K562 (cell line): ENCODE measurements at regions not wholly inside any gene's neighbourhood (a gene's known extent, or its start where the extent isn't known, plus 50 kb on each side); places are given as distances from the start of the nearest gene placed in this dataset.

Experiments
- ATAC-seq: fragments of 200-7000 bp; cut with Tn5 transposase; 3 replicates; pipeline ENCODE4 v1.9.1; 2020; ENCODE audit warnings: moderate library complexity
- BruUV-seq: library from RNA; stranded (reverse); fragments of 400-500 nt; replicated peaks from 2 replicates; lab custom pipeline; 2021; lab: Mats Ljungman, UMichigan
- CTCF ChIA-PET: fragments of 300-600 bp; formaldehyde crosslinking; extraction: SDS; loops from one replicate; lab custom pipeline; 2021; ENCODE audit warnings: low intra/inter-chr PET ratio; lab: Yijun Ruan, JAX
- POLR2A ChIA-PET: fragments of 300-600, 350-650 bp; sonication (Branson Sonifier 250); formaldehyde crosslinking; extraction: SDS; loops from one replicate; lab custom pipeline; 2021; ENCODE audit warnings: antibody characterized with exemption, inconsistent platforms; lab: Yijun Ruan, JAX
- DNase-seq, 4 experiments: peaks; one replicate each; pipeline versions ENCODE4 v3.0.0 to v3.0.0-alpha.2; 2011 to 2018; ENCODE audit warnings: low spot score in 3 of 4, mixed read lengths in 3 of 4; ENCODE audit errors: extremely low read depth in 1 of 4
- FAIRE-seq: peaks from 2 replicates; lab custom pipeline; 2011; peaks lifted over from hg19 to GRCh38; lab: Jason Lieb, UNC
- H2AFZ ChIP-seq: 2 replicates; pipeline ENCODE4 v1.6.0; 2011; ENCODE audit warnings: low read depth, low read length, control low read depth, inconsistent platforms
- H3K27ac ChIP-seq: fragments of 200-600 bp; 3 replicates; pipeline ENCODE4 v1.8.0; 2011; ENCODE audit warnings: low read depth, mild to moderate bottlenecking, control low read depth, inconsistent platforms, low read length, moderate library complexity, mixed read lengths; ENCODE audit errors: extremely low read depth
- H3K27me3 ChIP-seq, 2 experiments: fragments of 300-600 bp in 1 of 2; 2 replicates in 1 of 2; 3 replicates in 1 of 2; pipeline versions ENCODE4 v1.6.0 to v1.8.0; 2011; ENCODE audit warnings: inconsistent platforms in 2 of 2, low read length in 2 of 2, mild to moderate bottlenecking in 1 of 2, mixed read lengths in 1 of 2, moderate library complexity in 1 of 2; ENCODE audit not compliant: control insufficient read depth in 2 of 2, insufficient read depth in 2 of 2
- H3K36me3 ChIP-seq: fragments of 300-600 bp; 3 replicates; pipeline ENCODE4 v1.8.0; 2011; ENCODE audit warnings: mild to moderate bottlenecking, low read length, inconsistent platforms; ENCODE audit not compliant: control insufficient read depth, insufficient read depth
- H3K4me1 ChIP-seq, 2 experiments: fragments of 200-600 bp in 1 of 2; replicated peaks in 1 of 2; 2 replicates in 1 of 2; 3 replicates in 1 of 2; pipeline versions ENCODE4 v1.5.1 to v1.8.0; 2011; ENCODE audit warnings: inconsistent platforms in 2 of 2, low read length in 2 of 2, mild to moderate bottlenecking in 1 of 2, mixed read lengths in 1 of 2, moderate library complexity in 1 of 2; ENCODE audit not compliant: control insufficient read depth in 2 of 2, insufficient read depth in 2 of 2
- H3K4me2 ChIP-seq: 2 replicates; pipeline ENCODE4 v1.6.1; 2011; ENCODE audit warnings: low read length, control low read depth, inconsistent platforms, mixed read lengths; ENCODE audit not compliant: insufficient read depth
- H3K4me3 ChIP-seq: fragments of 200-600 bp; sonication (generic), shearing (Covaris generic); 2 replicates; pipeline ENCODE4 v1.5.1; 2016; ENCODE audit warnings: control low read depth, inconsistent platforms
- H3K79me2 ChIP-seq: fragments of 200-600 bp; 3 replicates; pipeline ENCODE4 v1.8.0; 2011; ENCODE audit warnings: low read length, inconsistent platforms; ENCODE audit not compliant: control insufficient read depth, insufficient read depth
- H3K9ac ChIP-seq, 2 experiments: 2 replicates each; pipeline versions ENCODE4 v1.6.0 to v1.6.1; 2011; ENCODE audit warnings: low read depth in 2 of 2, low read length in 2 of 2, control low read depth in 1 of 2, inconsistent platforms in 1 of 2, mild to moderate bottlenecking in 1 of 2, mixed read lengths in 1 of 2; ENCODE audit not compliant: insufficient read depth in 1 of 2
- H3K9me1 ChIP-seq: one replicate; pipeline ENCODE4 v1.6.0; 2011; ENCODE audit warnings: inconsistent platforms, mild to moderate bottlenecking, low read length, moderate library complexity; ENCODE audit not compliant: control insufficient read depth, insufficient read depth
- H3K9me3 ChIP-seq: replicated peaks from 2 replicates; pipeline ENCODE4 v1.5.1; 2011; ENCODE audit warnings: low read depth, low read length, inconsistent platforms; ENCODE audit not compliant: control insufficient read depth, insufficient read depth
- H4K20me1 ChIP-seq: replicated peaks from 2 replicates; pipeline ENCODE4 v1.6.1; 2011; ENCODE audit warnings: low read length, inconsistent platforms, mixed read lengths; ENCODE audit not compliant: control insufficient read depth, insufficient read depth
- CEBPB ChIP-seq: fragments of 450-650 bp; IDR thresholded peaks from 2 replicates; pipeline ENCODE4 v1.6.1; 2016; ENCODE audit warnings: missing genetic modification characterization, missing compliant biosample characterization
- ELF1 ChIP-seq: fragments of 200-800 bp; sonication (Bioruptor generic); IDR thresholded peaks from 2 replicates; pipeline ENCODE4 v1.6.1; 2016; ENCODE audit warnings: missing genetic modification characterization, missing compliant biosample characterization
- ERF ChIP-seq: fragments of 450-650 bp; formaldehyde crosslinking; IDR thresholded peaks from 2 replicates; pipeline ENCODE4 v1.4.0; 2020; ENCODE audit warnings: mild to moderate bottlenecking, mixed read lengths
- ESRRA ChIP-seq: fragments of 450-650 bp; IDR thresholded peaks from 2 replicates; pipeline ENCODE4 v1.6.1; 2014; ENCODE audit warnings: low read depth, mild to moderate bottlenecking, moderate library complexity, borderline replicate concordance
- NBN ChIP-seq: fragments of 450-650 bp; IDR thresholded peaks from 2 replicates; pipeline ENCODE4 v1.6.1; 2016; ENCODE audit warnings: low read depth, mild to moderate bottlenecking
- NFIX ChIP-seq: fragments of 250-450 bp; sonication (Bioruptor Pico); IDR thresholded peaks from 2 replicates; pipeline ENCODE4 v1.4.0; 2020; ENCODE audit warnings: low read depth, mild to moderate bottlenecking, moderate library complexity
- SIN3B ChIP-seq: fragments of 450-650 bp; IDR thresholded peaks from 2 replicates; pipeline ENCODE4 v1.6.1; 2017; ENCODE audit warnings: low read depth, mild to moderate bottlenecking, moderate library complexity
- SMAD2 ChIP-seq: fragments of 150-350 bp; IDR thresholded peaks from 2 replicates; pipeline ENCODE4 v1.6.1; 2014; ENCODE audit warnings: low read depth, mild to moderate bottlenecking, low read length
- SMARCB1 ChIP-seq: IDR thresholded peaks from 2 replicates; pipeline ENCODE4 v1.6.1; 2011; ENCODE audit warnings: improper control_type of control experiment, low read depth; ENCODE audit not compliant: insufficient read length
- TAL1 ChIP-seq: fragments of 450-650 bp; IDR thresholded peaks from 2 replicates; pipeline ENCODE4 v1.6.1; 2016; ENCODE audit warnings: mild to moderate bottlenecking
- ZNF75A ChIP-seq: fragments of 450-650 bp; formaldehyde crosslinking; IDR thresholded peaks from 2 replicates; pipeline ENCODE4 v1.4.0; 2020; ENCODE audit warnings: mild to moderate bottlenecking
- WGBS: fragments of 100-300 bp; shearing (Covaris generic); methylation state at CpG from one replicate; pipeline ENCODE4 v1.1.6; 2016; ENCODE audit warnings: low coverage, mixed read lengths; ENCODE audit not compliant: insufficient coverage; ENCODE audit errors: missing lambda C conversion rate; 5-methylcytosine and 5-hydroxymethylcytosine counted together
- in situ Hi-C: fragments of 300-500 bp; cut with MboI; formaldehyde crosslinking; loops from 4 replicates; pipeline ENCODE4 v1.15.0; 2018; ENCODE audit warnings: inconsistent platforms, mixed read lengths
- intact Hi-C: fragments of 100-400 bp; cut with micrococcal nuclease; formaldehyde crosslinking; loops from 2 replicates; pipeline ENCODE4 v1.14.2; 2022
- TF ChIP-seq, protein P1 (sequence below): fragments of 450-650 bp; IDR thresholded peaks from 2 replicates; pipeline ENCODE4 v1.6.1; 2014; ENCODE audit warnings: low read depth, mild to moderate bottlenecking, moderate library complexity, borderline replicate concordance
- TF ChIP-seq, protein P2 (sequence below): sonication (generic); formaldehyde crosslinking; IDR thresholded peaks from 2 replicates; pipeline ENCODE4 v1.8.0; 2022; ENCODE audit warnings: mild to moderate bottlenecking, missing genetic modification reagents
- TF ChIP-seq, protein P3 (sequence below): fragments of 450-650 bp; formaldehyde crosslinking; IDR thresholded peaks from 2 replicates; pipeline ENCODE4 v1.4.0; 2020; ENCODE audit warnings: mild to moderate bottlenecking, moderate library complexity
- TF ChIP-seq, protein P4 (sequence below), 2 experiments: fragments of 450-650 bp in 1 of 2; sonication (generic) in 1 of 2; formaldehyde crosslinking in 1 of 2; IDR thresholded peaks in 1 of 2; conservative IDR thresholded peaks in 1 of 2; 2 replicates each; pipeline versions ENCODE4 v1.6.1 to v1.8.1; 2016 to 2023; ENCODE audit warnings: mild to moderate bottlenecking in 2 of 2, moderate library complexity in 2 of 2, inconsistent platforms in 1 of 2, missing genetic modification reagents in 1 of 2

DNA sequence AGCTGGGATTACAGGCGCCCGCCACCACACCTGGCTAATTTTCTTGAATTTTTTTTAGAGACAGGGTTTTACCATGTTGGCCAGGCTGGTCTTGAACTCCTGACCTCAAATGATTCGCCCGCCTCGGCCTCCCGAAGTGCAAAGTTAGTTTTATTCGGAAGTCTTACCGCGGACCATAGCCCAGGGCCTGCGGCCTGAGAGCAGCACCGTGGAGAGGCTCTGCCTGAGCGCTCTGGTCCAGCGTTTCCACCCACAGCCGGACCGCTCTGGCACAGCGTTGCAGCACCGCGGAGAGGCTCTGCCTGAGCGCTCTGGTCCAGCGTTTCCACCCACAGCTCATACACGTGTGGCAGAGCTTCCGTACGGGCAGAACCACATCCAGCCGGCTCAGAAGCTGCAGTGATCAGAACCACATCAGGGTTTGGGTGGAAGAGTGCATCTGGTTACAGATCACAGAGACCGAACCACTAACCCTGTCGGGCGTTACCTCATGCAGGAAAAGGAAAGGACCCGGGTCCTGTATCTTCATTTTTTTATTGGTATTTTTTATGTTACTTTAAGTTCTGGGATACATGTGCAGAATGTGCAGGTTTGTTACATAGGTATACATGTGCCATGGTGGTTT, 102.4 kb upstream of the SOX1 start:
- in situ Hi-C loops (no loop called here), intact Hi-C loops (no loop called here)
- 1% methylated on average over 12 of the region's 28 CpGs for WGBS
- H3K9ac ChIP-seq = no peak overlapping the region
- no TSS peak for BruUV-seq
- CTCF ChIA-PET = interaction anchor here (0.6 kb wide), 1 partner anchor 947 kb away, joined by 5 read pairs; no protein-coding TSS in a partner anchor
- H3K4me1 ChIP-seq = no peaks in the 10 kb centered on the region
- no peaks in the 10 kb centered on the region for H3K36me3 ChIP-seq
- no peak for ATAC-seq
- no peak for FAIRE-seq
- H3K79me2 ChIP-seq = no peaks in the 10 kb centered on the region
- DNase-seq = no peak
- no peak overlapping the region for H3K4me3 ChIP-seq
- no peak overlapping the region for H2AFZ ChIP-seq
- POLR2A ChIA-PET = no interaction called here
- no peaks in the 10 kb centered on the region for H3K9me1 ChIP-seq
- no peaks in the 10 kb centered on the region for H3K9me3 ChIP-seq
- H3K27me3 ChIP-seq = peaks cover 0 to 32% of the 10 kb centered on the region in 2 experiments; a peak in 2 of 5 replicates
- H3K27ac ChIP-seq = no peak overlapping the region
- H4K20me1 ChIP-seq = no peaks in the 10 kb centered on the region
- H3K4me2 ChIP-seq = no peak overlapping the region
- TF ChIP-seq, protein P1, sequence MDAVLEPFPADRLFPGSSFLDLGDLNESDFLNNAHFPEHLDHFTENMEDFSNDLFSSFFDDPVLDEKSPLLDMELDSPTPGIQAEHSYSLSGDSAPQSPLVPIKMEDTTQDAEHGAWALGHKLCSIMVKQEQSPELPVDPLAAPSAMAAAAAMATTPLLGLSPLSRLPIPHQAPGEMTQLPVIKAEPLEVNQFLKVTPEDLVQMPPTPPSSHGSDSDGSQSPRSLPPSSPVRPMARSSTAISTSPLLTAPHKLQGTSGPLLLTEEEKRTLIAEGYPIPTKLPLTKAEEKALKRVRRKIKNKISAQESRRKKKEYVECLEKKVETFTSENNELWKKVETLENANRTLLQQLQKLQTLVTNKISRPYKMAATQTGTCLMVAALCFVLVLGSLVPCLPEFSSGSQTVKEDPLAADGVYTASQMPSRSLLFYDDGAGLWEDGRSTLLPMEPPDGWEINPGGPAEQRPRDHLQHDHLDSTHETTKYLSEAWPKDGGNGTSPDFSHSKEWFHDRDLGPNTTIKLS = no peak
- TF ChIP-seq SMARCB1 (no peak), ZNF75A (no peak), ERF (CRISPR knock-in tag) (no peak), SMAD2 (no peak), SIN3B (no peak), TAL1 (no peak), NBN (no peak), ESRRA (no peak), ELF1 (tag) (no peak), CEBPB (tag) (no peak), NFIX (CRISPR knock-in tag) (no peak)
- TF ChIP-seq, protein P2, sequence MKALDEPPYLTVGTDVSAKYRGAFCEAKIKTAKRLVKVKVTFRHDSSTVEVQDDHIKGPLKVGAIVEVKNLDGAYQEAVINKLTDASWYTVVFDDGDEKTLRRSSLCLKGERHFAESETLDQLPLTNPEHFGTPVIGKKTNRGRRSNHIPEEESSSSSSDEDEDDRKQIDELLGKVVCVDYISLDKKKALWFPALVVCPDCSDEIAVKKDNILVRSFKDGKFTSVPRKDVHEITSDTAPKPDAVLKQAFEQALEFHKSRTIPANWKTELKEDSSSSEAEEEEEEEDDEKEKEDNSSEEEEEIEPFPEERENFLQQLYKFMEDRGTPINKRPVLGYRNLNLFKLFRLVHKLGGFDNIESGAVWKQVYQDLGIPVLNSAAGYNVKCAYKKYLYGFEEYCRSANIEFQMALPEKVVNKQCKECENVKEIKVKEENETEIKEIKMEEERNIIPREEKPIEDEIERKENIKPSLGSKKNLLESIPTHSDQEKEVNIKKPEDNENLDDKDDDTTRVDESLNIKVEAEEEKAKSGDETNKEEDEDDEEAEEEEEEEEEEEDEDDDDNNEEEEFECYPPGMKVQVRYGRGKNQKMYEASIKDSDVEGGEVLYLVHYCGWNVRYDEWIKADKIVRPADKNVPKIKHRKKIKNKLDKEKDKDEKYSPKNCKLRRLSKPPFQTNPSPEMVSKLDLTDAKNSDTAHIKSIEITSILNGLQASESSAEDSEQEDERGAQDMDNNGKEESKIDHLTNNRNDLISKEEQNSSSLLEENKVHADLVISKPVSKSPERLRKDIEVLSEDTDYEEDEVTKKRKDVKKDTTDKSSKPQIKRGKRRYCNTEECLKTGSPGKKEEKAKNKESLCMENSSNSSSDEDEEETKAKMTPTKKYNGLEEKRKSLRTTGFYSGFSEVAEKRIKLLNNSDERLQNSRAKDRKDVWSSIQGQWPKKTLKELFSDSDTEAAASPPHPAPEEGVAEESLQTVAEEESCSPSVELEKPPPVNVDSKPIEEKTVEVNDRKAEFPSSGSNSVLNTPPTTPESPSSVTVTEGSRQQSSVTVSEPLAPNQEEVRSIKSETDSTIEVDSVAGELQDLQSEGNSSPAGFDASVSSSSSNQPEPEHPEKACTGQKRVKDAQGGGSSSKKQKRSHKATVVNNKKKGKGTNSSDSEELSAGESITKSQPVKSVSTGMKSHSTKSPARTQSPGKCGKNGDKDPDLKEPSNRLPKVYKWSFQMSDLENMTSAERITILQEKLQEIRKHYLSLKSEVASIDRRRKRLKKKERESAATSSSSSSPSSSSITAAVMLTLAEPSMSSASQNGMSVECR (CRISPR knock-in tag) = no peak
- TF ChIP-seq, protein P3, sequence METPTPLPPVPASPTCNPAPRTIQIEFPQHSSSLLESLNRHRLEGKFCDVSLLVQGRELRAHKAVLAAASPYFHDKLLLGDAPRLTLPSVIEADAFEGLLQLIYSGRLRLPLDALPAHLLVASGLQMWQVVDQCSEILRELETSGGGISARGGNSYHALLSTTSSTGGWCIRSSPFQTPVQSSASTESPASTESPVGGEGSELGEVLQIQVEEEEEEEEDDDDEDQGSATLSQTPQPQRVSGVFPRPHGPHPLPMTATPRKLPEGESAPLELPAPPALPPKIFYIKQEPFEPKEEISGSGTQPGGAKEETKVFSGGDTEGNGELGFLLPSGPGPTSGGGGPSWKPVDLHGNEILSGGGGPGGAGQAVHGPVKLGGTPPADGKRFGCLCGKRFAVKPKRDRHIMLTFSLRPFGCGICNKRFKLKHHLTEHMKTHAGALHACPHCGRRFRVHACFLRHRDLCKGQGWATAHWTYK (CRISPR knock-in tag) = no peak
- TF ChIP-seq, protein P4, sequence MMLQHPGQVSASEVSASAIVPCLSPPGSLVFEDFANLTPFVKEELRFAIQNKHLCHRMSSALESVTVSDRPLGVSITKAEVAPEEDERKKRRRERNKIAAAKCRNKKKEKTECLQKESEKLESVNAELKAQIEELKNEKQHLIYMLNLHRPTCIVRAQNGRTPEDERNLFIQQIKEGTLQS (IDR thresholded peaks at IDR 0.05) = no peak
- TF ChIP-seq, protein P4 (CRISPR knock-in tag; conservative IDR thresholded peaks at IDR 0.05) = no peak
